PC-3 (cell line): ENCODE measurements at regions not wholly inside any gene's neighbourhood (a gene's known extent, or its start where the extent isn't known, plus 50 kb on each side); places are given as distances from the start of the nearest gene placed in this dataset.
"Not testable (repeated sequence)": the region's sequence is repeated elsewhere in the genome, so short reads cannot be mapped to it uniquely, and the experiment has no call there.

Source experiments
- EZH2phosphoT487 ChIP-seq: fragments of 300-600 bp; sonication (generic); IDR thresholded peaks from 2 replicates; pipeline ENCODE4 v1.6.1; 2018; ENCODE audit warnings: mild to moderate bottlenecking, antibody characterized with exemption, low read length, borderline replicate concordance
- TF ChIP-seq, protein P1 (sequence below): fragments of 300-600 bp; sonication (generic); conservative IDR thresholded peaks from 2 replicates; pipeline ENCODE4 v1.5.1; 2017; ENCODE audit warnings: antibody characterized with exemption, low read depth, mild to moderate bottlenecking, low read length

- TF ChIP-seq, protein P1, sequence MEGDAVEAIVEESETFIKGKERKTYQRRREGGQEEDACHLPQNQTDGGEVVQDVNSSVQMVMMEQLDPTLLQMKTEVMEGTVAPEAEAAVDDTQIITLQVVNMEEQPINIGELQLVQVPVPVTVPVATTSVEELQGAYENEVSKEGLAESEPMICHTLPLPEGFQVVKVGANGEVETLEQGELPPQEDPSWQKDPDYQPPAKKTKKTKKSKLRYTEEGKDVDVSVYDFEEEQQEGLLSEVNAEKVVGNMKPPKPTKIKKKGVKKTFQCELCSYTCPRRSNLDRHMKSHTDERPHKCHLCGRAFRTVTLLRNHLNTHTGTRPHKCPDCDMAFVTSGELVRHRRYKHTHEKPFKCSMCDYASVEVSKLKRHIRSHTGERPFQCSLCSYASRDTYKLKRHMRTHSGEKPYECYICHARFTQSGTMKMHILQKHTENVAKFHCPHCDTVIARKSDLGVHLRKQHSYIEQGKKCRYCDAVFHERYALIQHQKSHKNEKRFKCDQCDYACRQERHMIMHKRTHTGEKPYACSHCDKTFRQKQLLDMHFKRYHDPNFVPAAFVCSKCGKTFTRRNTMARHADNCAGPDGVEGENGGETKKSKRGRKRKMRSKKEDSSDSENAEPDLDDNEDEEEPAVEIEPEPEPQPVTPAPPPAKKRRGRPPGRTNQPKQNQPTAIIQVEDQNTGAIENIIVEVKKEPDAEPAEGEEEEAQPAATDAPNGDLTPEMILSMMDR, result not testable (repeated sequence)
- not testable (repeated sequence) for TF ChIP-seq EZH2phosphoT487
Measured at GRCh38 chr6:84626527-84626926, 137.9 kb downstream of the TBX18 start.
